HepG2 (cell line): ENCODE measurements at regions not wholly inside any gene's neighbourhood (a gene's known extent, or its start where the extent isn't known, plus 50 kb on each side); places are given as distances from the start of the nearest gene placed in this dataset.
A peak's percentile ranks its signal among the peaks of the same experiment; 100 is the strongest.

Source experiments
- ELF4 ChIP-seq: sonication (generic); formaldehyde crosslinking; IDR thresholded peaks from 2 replicates; pipeline ENCODE4 v1.5.0; 2020; ENCODE audit warnings: missing genetic modification reagents, mild to moderate bottlenecking, moderate library complexity, borderline replicate concordance
- NR2F6 ChIP-seq, 2 experiments: IDR thresholded peaks; 2 replicates each; pipeline ENCODE4 v1.6.1; 2016; ENCODE audit warnings: antibody characterized with exemption in 1 of 2, mild to moderate bottlenecking in 1 of 2
- RFX5 ChIP-seq: IDR thresholded peaks from 2 replicates; pipeline ENCODE4 v1.6.1; 2011; ENCODE audit warnings: low read depth, low read length, improper control_type of control experiment
- SOX13 ChIP-seq, 3 experiments: fragments of 450-650 bp in 1 of 3; sonication (generic) in 1 of 3; formaldehyde crosslinking in 1 of 3; IDR thresholded peaks in 2 of 3; conservative IDR thresholded peaks in 1 of 3; 2 replicates each; pipeline versions ENCODE4 v1.5.0 to v1.6.1; 2016 to 2020; ENCODE audit warnings: antibody characterized with exemption in 1 of 3, mild to moderate bottlenecking in 1 of 3, missing compliant biosample characterization in 1 of 3, missing genetic modification reagents in 1 of 3, moderate library complexity in 1 of 3
- YY1 ChIP-seq: IDR thresholded peaks from 2 replicates; pipeline ENCODE4 v1.6.1; 2011; ENCODE audit warnings: low read length, low read depth, moderate library complexity, mild to moderate bottlenecking; ENCODE audit not compliant: insufficient read depth, insufficient replicate concordance
- ZBTB8A ChIP-seq: sonication (generic); formaldehyde crosslinking; IDR thresholded peaks from 2 replicates; pipeline ENCODE4 v1.4.0; 2020; ENCODE audit warnings: mild to moderate bottlenecking, low read depth, missing genetic modification reagents, borderline replicate concordance
- ZNF496 ChIP-seq: sonication (generic); formaldehyde crosslinking; IDR thresholded peaks from 2 replicates; pipeline ENCODE4 v1.8.1; 2023; ENCODE audit warnings: mild to moderate bottlenecking, moderate library complexity, missing genetic modification reagents; ENCODE audit not compliant: insufficient replicate concordance
- ZNF570 ChIP-seq: sonication (generic); formaldehyde crosslinking; IDR thresholded peaks from 2 replicates; pipeline ENCODE4 v1.4.0; 2020; ENCODE audit warnings: mild to moderate bottlenecking, missing genetic modification reagents, borderline replicate concordance
- TF ChIP-seq, protein P1 (sequence below): sonication (generic); formaldehyde crosslinking; IDR thresholded peaks from 2 replicates; pipeline ENCODE4 v1.5.0; 2020; ENCODE audit warnings: mild to moderate bottlenecking, missing genetic modification reagents, moderate library complexity

GRCh38 chr3:159782724-159783421 is 205.8 kb upstream of the IL12A start:
- TF ChIP-seq ZBTB8A (CRISPR knock-in tag) (no peak), NR2F6 (IDR thresholded peaks at IDR 0.05) (peak; percentile 64), NR2F6 (CRISPR knock-in tag; IDR thresholded peaks at IDR 0.05) (no peak), ZNF496 (no peak), ZNF570 (CRISPR knock-in tag) (no peak), YY1 (no peak), ELF4 (CRISPR knock-in tag) (no peak), RFX5 (no peak), SOX13 (IDR thresholded peaks at IDR 0.05) (no peak), SOX13 (CRISPR knock-in tag; conservative IDR thresholded peaks at IDR 0.05 in 1 of 2, IDR thresholded peaks at IDR 0.05 in 1 of 2) (peak in 1 of 2 experiments; percentile 67; a peak in 2 of 4 replicates)
- TF ChIP-seq, protein P1, sequence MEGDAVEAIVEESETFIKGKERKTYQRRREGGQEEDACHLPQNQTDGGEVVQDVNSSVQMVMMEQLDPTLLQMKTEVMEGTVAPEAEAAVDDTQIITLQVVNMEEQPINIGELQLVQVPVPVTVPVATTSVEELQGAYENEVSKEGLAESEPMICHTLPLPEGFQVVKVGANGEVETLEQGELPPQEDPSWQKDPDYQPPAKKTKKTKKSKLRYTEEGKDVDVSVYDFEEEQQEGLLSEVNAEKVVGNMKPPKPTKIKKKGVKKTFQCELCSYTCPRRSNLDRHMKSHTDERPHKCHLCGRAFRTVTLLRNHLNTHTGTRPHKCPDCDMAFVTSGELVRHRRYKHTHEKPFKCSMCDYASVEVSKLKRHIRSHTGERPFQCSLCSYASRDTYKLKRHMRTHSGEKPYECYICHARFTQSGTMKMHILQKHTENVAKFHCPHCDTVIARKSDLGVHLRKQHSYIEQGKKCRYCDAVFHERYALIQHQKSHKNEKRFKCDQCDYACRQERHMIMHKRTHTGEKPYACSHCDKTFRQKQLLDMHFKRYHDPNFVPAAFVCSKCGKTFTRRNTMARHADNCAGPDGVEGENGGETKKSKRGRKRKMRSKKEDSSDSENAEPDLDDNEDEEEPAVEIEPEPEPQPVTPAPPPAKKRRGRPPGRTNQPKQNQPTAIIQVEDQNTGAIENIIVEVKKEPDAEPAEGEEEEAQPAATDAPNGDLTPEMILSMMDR (CRISPR knock-in tag): no peak
